T47D (cell line): ENCODE measurements at regions not wholly inside any gene's neighbourhood (a gene's known extent, or its start where the extent isn't known, plus 50 kb on each side); places are given as distances from the start of the nearest gene placed in this dataset.

Experiments used
- DNase-seq, 2 experiments: peaks; one replicate each; pipeline versions ENCODE4 v3.0.0 to v3.0.0-alpha.2; 2011 to 2012; ENCODE audit warnings: low read depth in 1 of 2, low spot score in 1 of 2
- JUND ChIP-seq: IDR thresholded peaks from 2 replicates; pipeline ENCODE4 v1.6.1; 2012; ENCODE audit warnings: low read depth
- in situ Hi-C: cut with HindIII; loops from 2 replicates; pipeline ENCODE4 v1.10.0; 2016; ENCODE audit warnings: low sequenced_read_pairs, low pct_unique_long_range_greater_than_20kb

- DNase-seq, result no peak
- TF ChIP-seq JUND, result no peak
- in situ Hi-C loops, result no loop called here
Measured at GRCh38 chr5:167726642-167727041, 564.8 kb upstream of the WWC1 start.

DNA sequence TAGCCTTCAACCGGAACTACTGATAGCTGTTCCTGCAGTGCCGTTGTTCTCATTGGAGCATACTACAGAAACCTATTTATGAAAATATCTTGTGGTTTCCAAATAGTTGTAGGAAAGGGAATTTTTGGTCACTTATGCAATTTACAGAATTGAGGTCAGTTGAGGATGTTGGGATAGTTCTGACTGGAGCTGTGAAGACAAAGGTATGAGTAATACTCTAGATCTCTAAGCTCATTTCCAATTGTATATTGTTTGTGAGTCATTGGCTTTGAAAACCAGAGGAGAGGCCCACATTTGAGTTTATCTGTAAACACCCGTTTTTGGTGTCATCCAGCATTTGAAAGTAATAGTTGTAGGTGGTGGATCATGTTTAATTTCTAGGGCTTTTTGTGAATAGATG, 561.3 kb upstream of the WWC1 start:
- in situ Hi-C loops, result no loop called here
- no peak for TF ChIP-seq JUND
- no peak for DNase-seq

GRCh38 chr5:167730656-167731055, 560.8 kb upstream of the WWC1 start:
- no peak for DNase-seq
- no peak for TF ChIP-seq JUND
- in situ Hi-C loops, result no loop called here

DNA sequence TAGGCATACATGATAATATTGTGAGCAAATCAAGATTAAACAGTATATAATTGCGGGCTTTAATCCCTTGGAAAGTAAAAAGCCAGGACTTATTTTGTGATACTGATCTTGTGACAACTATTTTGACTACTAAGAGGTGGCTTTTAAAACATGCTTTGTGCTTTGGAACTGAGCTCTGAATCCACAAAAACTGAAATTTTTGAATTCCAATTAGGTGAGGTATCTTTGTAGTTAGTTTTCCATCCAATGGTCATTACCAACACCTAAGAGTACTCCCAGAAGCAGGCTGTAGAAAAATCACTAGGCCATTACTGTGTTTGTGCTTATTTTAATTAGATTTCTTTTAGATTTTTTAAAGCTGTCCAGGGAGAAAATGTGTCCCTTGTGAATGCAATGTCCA, 559.5 kb upstream of the WWC1 start:
- no peak for TF ChIP-seq JUND
- DNase-seq, result no peak
- in situ Hi-C loops, result no loop called here

DNA sequence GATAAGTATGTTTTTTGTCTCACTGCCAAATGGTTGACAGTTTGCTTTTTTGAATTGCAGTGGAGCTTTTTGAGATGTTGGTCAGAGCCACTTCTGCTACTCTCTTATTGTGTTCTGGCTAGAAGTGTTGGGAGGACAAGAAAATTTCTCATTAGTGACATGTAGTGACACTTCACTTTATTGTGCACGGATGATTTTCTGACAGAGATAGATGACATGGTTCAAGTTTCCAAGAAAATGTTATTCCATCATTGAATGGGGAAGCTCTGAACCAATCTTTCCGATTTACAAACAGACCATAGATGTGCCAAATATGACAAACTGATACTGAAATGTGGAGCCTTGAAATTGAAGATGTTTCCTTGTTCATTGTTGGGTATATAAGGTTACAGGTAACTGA, 558.9 kb upstream of the WWC1 start:
- in situ Hi-C loops, result no loop called here
- no peak for DNase-seq
- TF ChIP-seq JUND, result no peak

DNA sequence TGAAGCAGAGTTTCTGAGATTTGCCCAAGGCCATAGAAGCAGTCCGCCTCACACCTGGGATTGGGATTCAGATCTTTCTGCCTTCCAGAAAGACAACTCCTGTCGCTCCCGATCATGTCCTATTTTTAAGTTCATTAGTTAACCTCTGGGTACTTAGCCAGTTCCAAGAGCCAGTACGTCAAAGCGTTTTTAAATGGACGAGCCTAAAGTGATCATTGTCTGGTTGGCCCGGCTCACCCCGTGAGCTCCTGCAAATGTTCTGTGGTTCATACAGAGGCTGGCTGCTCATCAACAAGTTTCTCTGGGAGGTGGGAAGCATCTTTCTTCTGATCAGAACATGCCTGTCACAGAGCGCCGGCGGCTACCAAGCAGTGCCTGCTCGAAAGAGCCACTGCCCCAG, 554.5 kb upstream of the WWC1 start:
- TF ChIP-seq JUND, result no peak
- DNase-seq, result no peak
- in situ Hi-C loops, result no loop called here

DNA sequence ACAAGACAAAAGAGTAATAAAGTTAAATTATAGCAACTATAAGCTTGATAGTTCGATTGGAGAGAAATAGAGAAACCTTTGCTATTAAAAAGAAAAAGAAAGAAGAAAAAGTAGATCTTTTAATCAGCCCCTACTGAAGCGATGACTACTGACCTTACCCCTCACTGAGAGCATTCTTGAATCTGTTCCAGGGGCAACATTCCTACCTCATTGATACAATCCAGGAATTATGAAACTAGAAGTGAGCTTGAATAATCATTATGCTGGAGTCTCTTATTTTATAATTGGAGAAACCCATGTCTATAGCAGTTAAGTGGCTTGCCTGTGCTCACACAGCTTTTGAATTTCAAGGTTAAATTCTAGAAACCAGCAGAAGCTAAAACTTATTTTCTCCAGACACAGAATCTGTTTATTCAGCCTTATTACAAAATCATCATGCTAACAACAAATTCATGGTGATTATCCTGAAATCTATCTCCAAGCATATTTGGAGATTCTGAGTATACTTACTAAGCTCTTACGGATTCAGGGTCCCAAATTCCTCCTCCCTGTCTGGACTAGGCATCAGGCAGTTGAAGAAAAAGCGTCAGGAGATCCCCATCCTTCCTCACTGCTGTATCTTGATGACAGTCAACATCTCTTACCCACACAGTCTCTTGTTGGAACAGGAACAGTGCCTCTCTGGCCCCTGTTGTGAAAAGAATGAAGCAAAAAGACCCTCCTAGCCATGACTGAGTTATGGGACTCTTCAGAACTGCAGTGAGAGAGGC, 547.6 kb upstream of the WWC1 start:
- in situ Hi-C loops, result no loop called here
- no peak for TF ChIP-seq JUND
- no peak for DNase-seq

DNA sequence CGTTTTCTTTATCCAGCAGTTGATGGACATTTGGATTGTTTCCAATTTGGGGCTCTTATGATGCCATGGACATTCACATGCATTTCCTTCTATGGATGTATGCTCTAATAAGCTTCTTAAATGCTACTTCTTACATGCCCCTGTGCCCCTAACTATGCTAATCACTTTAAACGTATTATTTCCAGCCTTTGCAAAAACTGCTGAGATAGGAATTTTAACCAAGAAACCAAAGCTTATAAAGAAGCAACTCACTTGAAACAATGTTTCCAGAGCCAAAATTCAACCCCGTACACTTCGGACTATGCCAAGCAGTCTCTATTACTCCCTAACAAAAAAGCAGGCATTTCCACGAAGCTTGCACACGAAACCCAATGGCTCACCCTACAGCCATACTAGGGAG, 545.6 kb upstream of the WWC1 start:
- no peak for TF ChIP-seq JUND
- no peak for DNase-seq
- in situ Hi-C loops, result no loop called here

GRCh38 chr5:167750586-167750985, 540.9 kb upstream of the WWC1 start:
- in situ Hi-C loops, result no loop called here
- TF ChIP-seq JUND, result no peak

DNA sequence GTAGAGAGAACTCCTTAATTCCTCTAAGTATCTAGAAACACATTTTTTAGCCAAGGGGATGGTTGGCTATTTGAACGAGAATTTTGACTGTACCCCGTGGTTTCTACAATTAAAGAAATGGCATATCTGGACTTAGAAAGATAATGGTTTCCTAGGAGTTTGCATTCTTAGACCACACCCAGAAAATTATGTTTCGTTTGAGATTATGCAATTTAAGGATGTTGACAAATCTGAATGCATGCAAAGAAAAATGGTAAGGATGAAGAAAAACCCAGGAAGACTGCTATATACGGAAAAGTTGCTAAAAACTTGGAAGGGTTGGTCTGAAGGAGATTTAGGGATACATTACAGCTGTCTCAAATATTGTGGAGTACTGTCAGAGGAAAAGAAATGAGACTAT, 538.5 kb upstream of the WWC1 start:
- DNase-seq, result no peak
- in situ Hi-C loops, result no loop called here
- no peak for TF ChIP-seq JUND

More at GRCh38 chr5:167750586-167750985, 540.9 kb upstream of the WWC1 start:
- no peak for DNase-seq

DNA sequence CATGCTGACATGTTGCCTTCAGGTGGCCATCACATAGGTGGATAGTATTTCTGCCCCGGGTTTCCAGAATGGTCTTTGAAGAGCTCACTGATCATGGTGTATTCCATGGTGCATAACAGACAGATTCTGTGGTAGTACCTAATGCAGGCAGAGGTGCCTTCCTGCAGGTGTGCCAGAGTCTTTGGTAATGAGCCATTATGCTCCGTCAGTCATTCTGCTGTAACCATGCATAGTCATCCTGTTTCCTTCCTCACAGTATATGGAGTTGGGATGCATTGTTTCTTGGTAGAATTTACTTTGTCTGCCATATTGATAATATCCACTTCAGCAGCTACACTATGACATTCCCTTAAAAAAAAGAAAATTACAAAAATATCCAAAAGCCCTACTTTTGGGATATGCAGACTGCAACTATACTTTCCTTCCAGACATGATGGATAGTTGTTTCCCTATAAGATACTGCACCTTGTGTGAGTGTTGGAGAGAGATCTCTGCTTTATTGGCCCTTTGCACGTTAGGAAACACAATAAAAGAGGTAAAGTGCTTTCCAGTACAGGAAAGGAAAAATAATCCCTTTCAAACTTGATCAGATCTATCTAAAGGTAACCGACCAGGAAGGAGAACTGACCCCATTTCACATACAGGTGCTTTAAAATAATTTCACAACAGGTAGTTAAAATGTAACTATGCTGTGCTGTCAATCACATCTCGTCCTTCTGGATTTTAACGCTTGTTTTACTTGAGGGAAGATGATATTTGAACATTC, 537.5 kb upstream of the WWC1 start:
- in situ Hi-C loops, result no loop called here
- TF ChIP-seq JUND, result no peak

DNA sequence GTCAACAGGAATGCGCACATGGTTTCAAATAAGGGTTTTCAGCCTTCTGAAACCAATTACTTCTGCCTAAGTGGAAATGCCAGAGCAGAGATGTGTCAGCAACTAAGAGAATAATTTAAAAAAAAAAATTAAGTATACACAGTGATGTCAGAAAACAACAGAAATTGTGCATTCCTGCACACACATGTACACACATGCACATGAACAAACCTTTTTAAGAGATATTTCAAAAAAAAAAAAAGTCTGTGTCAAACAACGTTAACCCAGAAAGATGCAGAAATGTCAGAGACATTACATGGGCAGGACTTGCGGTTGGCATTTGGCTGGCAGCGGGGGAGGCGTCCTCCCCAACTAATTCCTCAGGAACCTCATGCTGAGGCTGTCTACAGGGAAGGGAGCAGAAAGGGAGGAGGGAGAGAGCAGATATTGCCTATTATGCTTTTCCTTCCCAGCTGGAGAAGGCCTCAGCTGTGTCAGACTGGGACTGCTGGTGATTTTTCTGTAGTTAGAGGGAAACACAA, 536.9 kb upstream of the WWC1 start:
- no peak for DNase-seq
- no peak for TF ChIP-seq JUND
- in situ Hi-C loops, result no loop called here

More for the DNA sequence above, 537.5 kb upstream of the WWC1 start:
- DNase-seq, result no peak

GRCh38 chr5:167755420-167755819, 536.0 kb upstream of the WWC1 start:
- no peak for DNase-seq
- TF ChIP-seq JUND, result no peak
- in situ Hi-C loops, result no loop called here
